ENCODE measurements at regions not wholly inside any gene's neighbourhood (a gene's known extent, or its start where the extent isn't known, plus 50 kb on each side); places are given as distances from the start of the nearest gene placed in this dataset.

GRCh38 chr15:38672814-38673670 lies 108.4 kb upstream of the RASGRP1 start:
- no peak for DNase-seq (ENCODE audit: low spot score)

GRCh38 chr15:38674448-38674847 lies 109.8 kb upstream of the RASGRP1 start:
- DNase-seq (ENCODE audit: low spot score): peak; percentile 20

- no peak for DNase-seq (ENCODE audit: low spot score)
Measured at GRCh38 chr15:38678281-38678680, 113.7 kb upstream of the RASGRP1 start.

- DNase-seq (ENCODE audit: low spot score): no peak
Measured at GRCh38 chr15:38680775-38681174, 116.2 kb upstream of the RASGRP1 start.

GRCh38 chr15:38682363-38682762 lies 117.7 kb upstream of the RASGRP1 start:
- no peak for DNase-seq (ENCODE audit: low spot score)

- DNase-seq (ENCODE audit: low spot score): no peak
Measured at GRCh38 chr15:38682861-38683260, 118.2 kb upstream of the RASGRP1 start.

GRCh38 chr15:38683382-38684242 lies 119.0 kb upstream of the RASGRP1 start:
- DNase-seq (ENCODE audit: low spot score): peak; percentile 68

GRCh38 chr15:38684440-38685010 lies 119.9 kb upstream of the RASGRP1 start:
- DNase-seq (ENCODE audit: low spot score): no peak

GRCh38 chr15:38685686-38686339 lies 121.2 kb upstream of the RASGRP1 start:
- no peak for DNase-seq (ENCODE audit: low spot score)

- no peak for DNase-seq (ENCODE audit: low spot score)
Measured at GRCh38 chr15:38687340-38687739, 122.7 kb upstream of the RASGRP1 start.

GRCh38 chr15:38687775-38688495 lies 123.3 kb upstream of the RASGRP1 start:
- no peak for DNase-seq (ENCODE audit: low spot score)

GRCh38 chr15:38688761-38689160 lies 124.1 kb upstream of the RASGRP1 start:
- DNase-seq (ENCODE audit: low spot score): no peak

- no peak for DNase-seq (ENCODE audit: low spot score)
Measured at GRCh38 chr15:38689522-38689921, 124.9 kb upstream of the RASGRP1 start.

- no peak for DNase-seq (ENCODE audit: low spot score)
Measured at GRCh38 chr15:38690216-38690615, 125.6 kb upstream of the RASGRP1 start.

- DNase-seq (ENCODE audit: low spot score): peak; percentile 81
Measured at GRCh38 chr15:38690719-38691332, 126.2 kb upstream of the RASGRP1 start.

GRCh38 chr15:38691377-38691776 lies 126.8 kb upstream of the RASGRP1 start:
- DNase-seq (ENCODE audit: low spot score): no peak

GRCh38 chr15:38691965-38692788 lies 127.6 kb upstream of the RASGRP1 start:
- no peak for DNase-seq (ENCODE audit: low spot score)

GRCh38 chr15:38692789-38693062 lies 128.1 kb upstream of the RASGRP1 start:
- no peak for DNase-seq (ENCODE audit: low spot score)

GRCh38 chr15:38695249-38696108 lies 130.9 kb upstream of the RASGRP1 start:
- DNase-seq (ENCODE audit: low spot score): no peak

Data from pons (tissue), 1 donor.